Sigmoid colon (tissue), 4 donors: ENCODE measurements at regions not wholly inside any gene's neighbourhood (a gene's known extent, or its start where the extent isn't known, plus 50 kb on each side); places are given as distances from the start of the nearest gene placed in this dataset.

Experiments
- EP300 ChIP-seq, 4 donors: sonication (generic); formaldehyde crosslinking; IDR thresholded peaks; one replicate each; pipeline ENCODE4 v1.6.1; 2017; ENCODE audit warnings: antibody characterized with exemption in 4 of 4
- POLR2A ChIP-seq, 2 donors: fragments of 450-650 bp; IDR thresholded peaks; one replicate each; pipeline ENCODE4 v1.6.1; 2016; ENCODE audit warnings: antibody characterized with exemption in 2 of 2, mild to moderate bottlenecking in 2 of 2, moderate library complexity in 2 of 2
- POLR2AphosphoS5 ChIP-seq, 4 donors: sonication (generic); formaldehyde crosslinking; IDR thresholded peaks; one replicate each; pipeline ENCODE4 v1.6.1; 2017; ENCODE audit warnings: antibody characterized with exemption in 4 of 4
- TF ChIP-seq, protein P1 (sequence below), 4 experiments: fragments of 450-650 bp in 3 of 4; fragments of 200-600 bp in 1 of 4; IDR thresholded peaks; one replicate each; pipeline ENCODE4 v1.5.1; 2016 to 2019; ENCODE audit warnings: antibody characterized with exemption in 4 of 4, mild to moderate bottlenecking in 3 of 4, moderate library complexity in 2 of 4

DNA sequence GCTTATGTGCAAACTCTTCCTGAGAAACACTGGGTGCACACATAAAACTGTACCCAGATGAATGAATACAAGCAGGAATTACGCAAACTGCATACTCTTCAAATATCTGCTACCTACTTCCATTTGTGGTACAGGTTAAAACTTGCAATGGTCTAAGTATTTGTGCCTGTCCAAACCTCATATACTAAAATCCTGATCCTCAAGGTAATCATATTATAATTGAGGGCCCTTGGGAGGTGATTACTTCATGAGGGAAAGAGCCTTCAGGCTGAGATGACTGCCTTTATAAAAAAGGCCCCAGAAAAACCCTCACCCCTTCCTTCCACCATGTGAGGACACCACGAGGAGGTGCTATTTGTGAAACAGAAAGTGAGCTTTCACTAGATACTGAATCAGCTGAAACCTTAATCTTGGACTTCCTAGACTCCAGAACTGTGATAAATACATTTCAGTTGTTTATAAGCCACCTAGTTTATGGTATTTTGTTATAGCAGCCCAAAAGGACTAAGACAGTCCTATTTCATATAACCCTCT, 1977.2 kb downstream of the PCDH7 start:
- TF ChIP-seq POLR2AphosphoS5 (IDR thresholded peaks at IDR 0.05): no peak
- TF ChIP-seq, protein P1, sequence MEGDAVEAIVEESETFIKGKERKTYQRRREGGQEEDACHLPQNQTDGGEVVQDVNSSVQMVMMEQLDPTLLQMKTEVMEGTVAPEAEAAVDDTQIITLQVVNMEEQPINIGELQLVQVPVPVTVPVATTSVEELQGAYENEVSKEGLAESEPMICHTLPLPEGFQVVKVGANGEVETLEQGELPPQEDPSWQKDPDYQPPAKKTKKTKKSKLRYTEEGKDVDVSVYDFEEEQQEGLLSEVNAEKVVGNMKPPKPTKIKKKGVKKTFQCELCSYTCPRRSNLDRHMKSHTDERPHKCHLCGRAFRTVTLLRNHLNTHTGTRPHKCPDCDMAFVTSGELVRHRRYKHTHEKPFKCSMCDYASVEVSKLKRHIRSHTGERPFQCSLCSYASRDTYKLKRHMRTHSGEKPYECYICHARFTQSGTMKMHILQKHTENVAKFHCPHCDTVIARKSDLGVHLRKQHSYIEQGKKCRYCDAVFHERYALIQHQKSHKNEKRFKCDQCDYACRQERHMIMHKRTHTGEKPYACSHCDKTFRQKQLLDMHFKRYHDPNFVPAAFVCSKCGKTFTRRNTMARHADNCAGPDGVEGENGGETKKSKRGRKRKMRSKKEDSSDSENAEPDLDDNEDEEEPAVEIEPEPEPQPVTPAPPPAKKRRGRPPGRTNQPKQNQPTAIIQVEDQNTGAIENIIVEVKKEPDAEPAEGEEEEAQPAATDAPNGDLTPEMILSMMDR (IDR thresholded peaks at IDR 0.05): no peak
- no peak for TF ChIP-seq POLR2A (IDR thresholded peaks at IDR 0.05)
- TF ChIP-seq EP300 (IDR thresholded peaks at IDR 0.05): no peak
